GM20000 (cell line): ENCODE measurements at regions not wholly inside any gene's neighbourhood (a gene's known extent, or its start where the extent isn't known, plus 50 kb on each side); places are given as distances from the start of the nearest gene placed in this dataset.

ENCODE experiments used
- DNase-seq: peaks from one replicate; pipeline ENCODE4 v3.0.0; 2012; ENCODE audit warnings: low spot score
- TF ChIP-seq, protein P1 (sequence below): IDR thresholded peaks from 2 replicates; pipeline ENCODE4 v1.5.1; 2012; ENCODE audit warnings: mild to moderate bottlenecking, control low read depth; ENCODE audit errors: extremely low read depth, missing control alignments

DNA sequence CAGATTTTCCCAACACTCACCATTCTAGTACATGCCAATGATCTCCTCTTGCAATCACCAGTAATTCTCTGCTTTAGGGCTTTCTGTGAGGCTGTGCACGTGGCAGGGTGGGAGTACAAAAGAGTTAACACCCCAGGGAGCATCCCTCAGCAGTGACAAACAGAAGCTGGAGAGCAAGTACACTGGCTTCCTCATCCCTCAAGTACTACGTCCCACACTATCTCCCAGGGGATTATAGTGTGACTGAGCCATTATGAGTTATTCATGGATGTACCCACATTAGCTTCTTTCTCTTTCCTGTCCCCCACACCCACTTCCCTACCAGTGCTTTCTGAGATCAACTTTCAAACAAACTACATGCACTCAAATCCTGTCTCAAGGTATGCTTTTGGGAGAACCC lies 1216.5 kb upstream of the AUTS2 start:
- TF ChIP-seq, protein P1, sequence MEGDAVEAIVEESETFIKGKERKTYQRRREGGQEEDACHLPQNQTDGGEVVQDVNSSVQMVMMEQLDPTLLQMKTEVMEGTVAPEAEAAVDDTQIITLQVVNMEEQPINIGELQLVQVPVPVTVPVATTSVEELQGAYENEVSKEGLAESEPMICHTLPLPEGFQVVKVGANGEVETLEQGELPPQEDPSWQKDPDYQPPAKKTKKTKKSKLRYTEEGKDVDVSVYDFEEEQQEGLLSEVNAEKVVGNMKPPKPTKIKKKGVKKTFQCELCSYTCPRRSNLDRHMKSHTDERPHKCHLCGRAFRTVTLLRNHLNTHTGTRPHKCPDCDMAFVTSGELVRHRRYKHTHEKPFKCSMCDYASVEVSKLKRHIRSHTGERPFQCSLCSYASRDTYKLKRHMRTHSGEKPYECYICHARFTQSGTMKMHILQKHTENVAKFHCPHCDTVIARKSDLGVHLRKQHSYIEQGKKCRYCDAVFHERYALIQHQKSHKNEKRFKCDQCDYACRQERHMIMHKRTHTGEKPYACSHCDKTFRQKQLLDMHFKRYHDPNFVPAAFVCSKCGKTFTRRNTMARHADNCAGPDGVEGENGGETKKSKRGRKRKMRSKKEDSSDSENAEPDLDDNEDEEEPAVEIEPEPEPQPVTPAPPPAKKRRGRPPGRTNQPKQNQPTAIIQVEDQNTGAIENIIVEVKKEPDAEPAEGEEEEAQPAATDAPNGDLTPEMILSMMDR: no peak
- no peak for DNase-seq

DNA sequence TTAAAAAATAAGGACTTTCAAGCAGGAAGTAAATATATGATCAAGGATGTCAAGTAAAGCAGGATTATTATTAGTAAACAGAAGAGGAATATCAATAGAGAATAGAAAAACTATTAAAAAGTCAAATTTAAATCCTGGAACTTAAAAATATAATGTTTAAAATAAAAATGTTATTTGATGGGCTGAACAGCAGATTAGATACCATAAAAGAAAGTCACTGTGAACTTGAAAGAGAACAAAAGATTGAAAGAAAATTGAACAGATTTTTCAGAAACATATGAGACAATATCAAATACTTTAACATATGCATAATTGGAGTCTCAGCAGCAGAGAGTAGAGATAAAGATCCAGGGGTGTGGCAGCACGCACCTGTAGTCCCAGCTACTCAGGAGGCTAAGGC lies 1213.7 kb upstream of the AUTS2 start:
- TF ChIP-seq, protein P1: no peak
- DNase-seq: no peak

DNA sequence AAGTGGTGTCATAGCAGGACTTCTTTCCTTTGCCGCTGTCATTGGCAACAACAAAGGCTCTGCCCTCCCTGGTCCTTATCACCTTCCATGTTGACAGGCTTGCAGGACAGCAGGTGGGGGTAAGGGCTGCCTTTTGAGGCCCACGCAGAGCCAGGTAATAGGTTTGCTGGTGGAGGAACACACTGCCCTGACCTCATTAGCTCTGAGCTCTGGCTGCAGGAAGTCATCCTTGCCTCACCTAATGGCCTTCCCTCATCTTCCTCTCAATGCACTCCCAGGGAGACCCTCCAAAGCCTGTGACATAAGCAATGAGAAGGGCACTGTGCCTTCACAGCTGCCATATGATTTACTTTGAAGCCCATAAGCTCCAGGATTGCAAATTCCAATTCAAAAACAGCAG lies 1205.2 kb upstream of the AUTS2 start:
- no peak for DNase-seq
- TF ChIP-seq, protein P1: no peak

DNA sequence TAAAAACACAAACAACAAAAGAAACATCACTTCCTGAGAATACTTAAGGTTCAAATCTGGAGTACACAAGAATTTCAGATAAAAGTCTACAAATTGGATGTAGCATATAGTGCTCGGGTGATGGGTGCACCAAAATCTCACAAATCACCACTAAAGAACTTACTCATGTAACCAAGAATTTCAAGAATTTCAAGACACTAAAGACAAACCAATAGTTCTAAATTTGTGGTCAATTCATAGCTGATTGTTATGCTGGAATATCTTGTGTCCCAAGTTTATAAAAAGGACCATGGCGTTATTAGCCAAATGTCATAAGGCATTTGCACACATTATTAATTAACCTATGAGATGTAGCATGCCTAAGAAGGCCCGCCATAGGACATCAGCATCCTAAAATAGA lies 1204.1 kb upstream of the AUTS2 start:
- TF ChIP-seq, protein P1: no peak
- no peak for DNase-seq

DNA sequence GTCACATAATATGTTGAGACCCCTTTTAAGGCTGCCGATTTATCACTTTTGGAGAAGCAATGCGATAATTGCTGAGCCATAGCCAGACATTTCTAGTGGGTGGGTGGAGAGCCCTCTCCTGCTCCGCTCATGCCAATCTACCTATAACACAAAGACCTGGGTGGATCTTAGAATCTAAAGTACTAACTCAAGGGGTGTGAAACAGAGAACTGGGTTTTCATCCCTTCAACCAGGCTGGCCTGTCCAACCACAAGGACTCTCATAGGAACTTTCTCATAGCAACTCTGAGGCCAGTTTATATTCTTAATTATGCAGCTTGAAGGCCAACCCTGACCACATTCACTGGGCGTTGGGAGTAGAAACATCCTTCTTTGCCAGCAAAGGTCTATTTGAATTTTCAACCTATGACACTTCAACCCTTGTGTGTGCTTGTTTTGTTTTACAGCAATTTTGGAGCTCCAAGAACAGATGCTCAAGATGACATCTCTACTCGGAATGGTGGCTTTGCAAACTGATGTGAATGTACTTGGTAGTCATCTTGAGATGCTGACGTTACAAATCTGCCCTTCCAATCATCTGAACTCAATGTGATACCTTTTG lies 1198.2 kb upstream of the AUTS2 start:
- TF ChIP-seq, protein P1: no peak

DNA sequence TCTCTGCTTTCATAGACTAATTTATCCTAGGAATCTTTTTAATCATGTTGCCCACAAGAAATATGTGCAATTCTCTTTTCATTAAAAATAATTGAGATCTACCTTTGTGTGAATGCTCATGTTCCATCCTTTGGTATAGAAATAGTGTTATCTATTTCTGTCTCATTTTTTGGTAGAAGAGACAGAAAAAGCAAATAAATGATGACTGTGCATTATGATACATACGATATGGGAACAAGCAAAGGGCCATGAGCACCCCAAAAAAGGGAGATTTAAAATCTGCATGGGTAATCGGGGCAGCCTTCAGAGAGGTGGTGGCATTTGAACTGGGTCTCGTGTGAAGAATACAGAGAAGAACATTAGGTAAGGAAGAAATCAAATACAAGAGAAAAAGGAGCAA lies 1197.5 kb upstream of the AUTS2 start:
- TF ChIP-seq, protein P1: no peak
- no peak for DNase-seq

More for the DNA sequence above, 1198.2 kb upstream of the AUTS2 start:
- no peak for DNase-seq

DNA sequence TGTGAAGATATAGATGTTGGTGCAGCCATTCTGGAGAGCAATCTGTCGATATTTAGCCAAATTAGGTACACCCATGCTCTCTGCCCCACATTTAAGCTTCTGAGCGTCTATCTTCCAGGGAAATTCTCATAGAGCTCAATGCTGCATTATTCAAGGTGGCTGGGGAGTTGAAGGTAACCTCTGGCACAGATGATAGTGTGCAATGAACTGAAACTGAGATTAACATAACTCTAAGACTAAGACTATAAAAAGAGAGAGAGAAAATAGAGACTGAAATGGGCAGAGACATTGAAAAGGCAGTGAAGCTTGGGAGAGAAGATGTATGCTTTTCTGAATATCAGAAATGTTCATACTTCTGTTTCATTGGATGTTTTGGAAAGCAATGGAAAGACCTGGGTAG lies 1197.0 kb upstream of the AUTS2 start:
- TF ChIP-seq, protein P1: no peak
- no peak for DNase-seq
